ENCODE measurements at regions not wholly inside any gene's neighbourhood (a gene's known extent, or its start where the extent isn't known, plus 50 kb on each side); places are given as distances from the start of the nearest gene placed in this dataset.

DNA sequence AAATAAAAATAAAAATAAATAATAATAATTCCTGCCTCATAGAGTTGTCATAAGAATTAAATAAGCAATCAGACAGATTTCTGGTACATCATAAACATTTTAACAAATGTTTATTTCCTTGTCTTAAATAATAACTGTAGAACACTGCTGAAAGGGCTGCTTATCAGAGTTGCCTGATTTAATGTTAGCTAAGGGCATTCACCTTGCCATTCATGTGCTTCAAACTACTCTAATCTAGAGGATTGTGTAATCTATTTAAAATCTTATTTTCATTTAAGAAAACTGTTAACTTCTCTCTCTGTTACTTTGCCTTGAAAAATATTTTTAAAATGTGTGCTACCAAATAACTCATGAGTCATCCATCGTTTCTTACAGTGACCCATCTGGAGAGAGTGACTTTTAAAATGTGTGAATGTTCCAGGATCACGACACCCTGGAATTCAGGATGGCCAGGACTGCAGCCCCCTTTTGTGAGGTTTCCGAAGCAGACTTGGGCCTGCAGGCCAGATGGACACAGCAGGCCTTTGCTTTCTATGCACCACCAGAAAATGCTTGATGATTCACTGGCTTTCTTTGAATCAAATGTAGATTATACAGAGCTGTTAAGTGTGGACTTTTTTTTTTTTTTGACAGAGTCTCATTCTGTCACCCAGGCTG lies 109.1 kb upstream of the TNS3 start:
- no peak for DNase-seq

DNA sequence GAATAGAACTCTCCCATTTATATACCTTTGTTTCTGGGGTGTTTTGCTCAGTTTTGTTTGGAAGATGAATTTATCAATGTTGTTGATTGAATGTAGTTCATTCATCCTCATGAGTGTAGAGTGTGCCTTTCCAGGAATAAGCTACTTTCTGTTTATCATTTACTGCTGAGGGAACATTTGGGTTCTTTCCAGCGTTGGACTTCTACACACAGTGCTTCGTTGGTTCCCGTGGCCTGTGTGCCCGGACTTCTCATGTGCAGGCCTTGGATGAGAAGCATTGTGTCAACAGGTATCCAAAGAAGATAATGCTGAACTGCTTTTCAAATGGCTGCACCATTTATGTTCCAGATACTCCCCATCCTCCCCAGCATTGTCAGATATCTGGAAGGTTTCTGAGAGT lies 107.6 kb upstream of the TNS3 start:
- DNase-seq, result no peak

DNA sequence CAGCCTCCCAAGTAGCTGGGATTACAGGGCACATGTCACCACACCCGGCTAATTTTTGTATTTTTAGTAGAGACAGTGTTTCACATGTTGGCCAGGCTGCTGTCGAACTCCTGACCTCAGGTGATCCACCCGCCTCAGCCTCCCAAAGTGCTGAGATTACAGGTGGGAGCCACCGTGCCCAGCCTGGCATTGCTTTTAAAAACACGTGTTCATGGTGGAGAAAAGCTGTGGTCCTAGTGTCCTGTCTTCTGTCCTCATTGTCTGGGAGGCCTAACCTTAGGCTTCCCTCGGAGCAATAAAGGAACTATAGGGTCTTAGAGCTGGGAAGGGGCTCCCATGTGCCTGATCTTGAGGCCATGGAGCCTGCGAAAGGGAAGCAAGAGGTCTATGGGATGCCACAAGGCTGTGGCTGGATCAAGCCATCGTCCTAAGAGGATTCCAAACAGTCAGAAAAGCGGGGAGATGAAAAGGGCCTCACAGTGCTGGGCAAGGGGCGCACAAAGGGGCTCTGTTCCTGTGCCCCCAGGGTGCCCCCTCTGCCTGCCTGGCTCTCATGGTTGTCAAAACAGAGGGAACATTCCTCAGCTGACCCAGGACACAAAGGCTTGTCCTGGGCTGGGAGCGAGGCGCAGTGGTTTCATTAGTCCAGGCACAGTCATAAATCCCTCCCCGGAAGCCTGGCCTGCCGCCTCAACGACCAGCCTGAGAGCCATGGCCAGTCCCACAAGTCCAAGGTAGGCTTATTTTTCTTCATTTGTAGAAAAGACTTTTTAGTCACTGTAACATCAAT lies 106.6 kb upstream of the TNS3 start:
- DNase-seq, result no peak

DNA sequence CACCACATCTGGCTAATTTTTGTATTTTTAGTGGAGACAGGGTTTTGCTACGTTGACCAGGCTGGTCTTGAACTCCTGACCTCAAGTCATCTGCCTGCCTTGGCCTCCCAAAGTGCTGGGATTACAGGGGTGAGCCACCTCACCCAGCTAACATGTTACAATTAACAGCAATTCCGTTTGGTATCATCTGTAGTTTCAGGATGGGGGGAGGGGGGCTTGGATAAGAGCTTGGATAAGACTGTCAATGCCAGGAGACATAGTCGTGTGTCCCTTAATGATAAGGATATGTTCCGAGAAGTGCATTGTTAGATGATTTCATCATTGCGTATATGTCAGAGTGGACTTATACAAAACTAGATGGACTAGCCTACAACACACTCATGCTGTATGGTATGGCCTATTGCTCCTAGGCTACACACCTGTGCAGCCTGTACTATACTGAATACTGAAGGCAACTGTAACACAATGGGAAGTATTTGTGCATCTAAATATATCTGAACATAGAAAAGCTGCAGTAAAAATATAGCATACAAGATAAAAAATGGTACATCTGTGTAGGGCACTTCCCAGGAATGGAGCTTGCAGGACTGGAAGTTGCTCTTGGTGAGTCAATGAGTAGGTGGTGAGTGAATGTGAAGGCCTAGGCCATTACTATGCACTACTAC lies 103.9 kb upstream of the TNS3 start:
- no peak for DNase-seq

DNA sequence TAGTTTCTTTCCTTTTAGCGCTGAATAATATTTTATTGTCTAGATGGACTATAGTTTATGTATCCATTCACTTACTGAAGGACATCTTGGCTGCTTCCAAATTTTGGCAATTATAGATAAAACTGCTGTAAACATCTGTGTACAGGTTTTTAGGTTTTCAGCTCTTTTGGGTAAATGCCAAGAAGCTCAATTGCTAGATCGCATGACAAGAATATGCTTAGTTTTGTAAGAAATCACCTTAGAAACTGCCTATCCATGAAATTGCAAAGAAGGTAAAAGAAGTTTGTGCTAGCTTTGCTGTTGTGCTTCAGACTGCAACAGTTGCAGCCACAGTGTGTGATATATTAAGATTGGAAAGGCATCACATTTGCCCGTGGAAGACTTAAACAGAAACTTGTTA lies 103.2 kb upstream of the TNS3 start:
- DNase-seq, result no peak

DNA sequence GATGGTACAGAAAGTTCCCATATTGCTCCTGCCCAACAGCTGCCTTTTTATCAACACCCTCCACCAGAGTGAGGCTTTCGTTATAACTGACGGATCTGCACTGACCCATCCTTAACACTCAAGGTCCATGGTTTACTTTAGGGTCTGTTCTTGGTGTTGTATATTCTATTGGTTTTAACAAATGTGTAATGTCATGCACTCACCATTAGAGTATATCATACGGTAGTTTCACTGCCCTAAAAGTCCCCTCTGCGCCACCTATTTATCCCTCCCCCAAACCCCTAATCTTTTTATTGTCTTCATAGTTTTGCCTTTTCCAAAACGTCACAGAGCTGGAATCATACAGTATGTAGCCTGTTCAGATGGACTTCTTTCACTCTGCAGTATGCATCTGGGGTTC lies 102.8 kb upstream of the TNS3 start:
- no peak for DNase-seq

DNA sequence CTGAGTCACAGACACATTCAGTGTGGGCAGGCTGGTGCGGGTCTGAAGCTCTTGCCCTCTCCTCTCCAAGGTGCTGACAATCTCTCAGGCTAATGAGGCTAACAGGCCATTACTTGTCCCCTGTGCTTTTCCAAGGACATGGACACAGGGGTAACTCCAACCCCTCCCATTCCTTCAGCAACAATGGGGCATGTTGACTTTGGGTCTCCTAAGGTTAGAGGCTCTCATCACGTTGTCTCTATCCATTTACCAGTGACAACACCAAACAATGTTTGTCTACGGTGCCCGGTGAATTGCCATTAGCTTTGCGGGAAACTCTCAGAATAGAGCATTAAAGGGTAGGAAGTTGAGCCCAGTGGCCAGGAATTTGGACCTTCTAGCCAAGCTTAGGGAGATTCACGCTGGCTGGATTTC lies 101.6 kb upstream of the TNS3 start:
- DNase-seq, result no peak

DNA sequence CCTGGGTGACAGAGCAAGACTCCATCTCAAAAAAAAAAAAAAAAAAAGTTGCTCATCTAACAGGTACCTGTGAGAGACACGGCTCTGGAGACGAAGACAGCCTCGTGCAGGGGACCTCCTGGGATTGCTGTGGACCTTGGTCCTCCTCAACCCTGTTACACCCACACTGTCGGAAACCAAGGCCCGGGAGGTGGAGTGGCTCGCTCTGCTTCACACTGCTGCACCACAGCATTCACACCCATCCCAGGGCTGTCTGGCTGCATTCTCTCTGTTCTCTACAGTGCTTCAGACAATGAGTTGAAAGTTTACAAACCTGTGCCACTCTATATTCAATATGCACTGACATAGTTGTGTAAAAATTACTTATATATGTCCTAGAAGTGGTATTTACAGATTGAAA lies 101.0 kb upstream of the TNS3 start:
- no peak for DNase-seq

DNA sequence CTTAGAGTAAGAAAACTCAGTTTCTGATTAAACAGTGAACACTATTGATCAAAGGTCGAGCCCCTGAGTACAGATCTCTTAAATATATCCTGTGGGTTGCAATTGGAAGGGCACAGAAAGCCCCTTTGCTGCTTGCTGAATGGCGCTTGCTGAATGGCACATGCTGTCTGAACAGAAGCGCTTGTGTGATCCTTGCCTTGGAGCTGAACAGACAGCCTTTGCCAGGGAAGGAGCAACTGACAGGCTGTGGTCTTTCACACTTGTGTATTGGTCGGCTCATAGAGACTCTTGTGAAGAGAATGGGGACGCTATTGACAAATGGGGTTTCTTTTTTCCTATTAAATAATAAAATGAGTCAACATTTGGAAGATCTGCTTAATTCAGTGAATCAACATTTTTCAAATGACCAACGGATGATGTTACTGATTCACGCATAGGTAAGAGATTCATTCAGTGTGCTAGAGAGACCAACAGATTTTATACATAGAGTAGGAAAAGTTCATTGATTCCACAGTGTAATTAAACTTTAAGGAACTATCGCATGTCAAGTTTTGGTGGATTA lies 99.4 kb upstream of the TNS3 start:
- no peak for DNase-seq

DNA sequence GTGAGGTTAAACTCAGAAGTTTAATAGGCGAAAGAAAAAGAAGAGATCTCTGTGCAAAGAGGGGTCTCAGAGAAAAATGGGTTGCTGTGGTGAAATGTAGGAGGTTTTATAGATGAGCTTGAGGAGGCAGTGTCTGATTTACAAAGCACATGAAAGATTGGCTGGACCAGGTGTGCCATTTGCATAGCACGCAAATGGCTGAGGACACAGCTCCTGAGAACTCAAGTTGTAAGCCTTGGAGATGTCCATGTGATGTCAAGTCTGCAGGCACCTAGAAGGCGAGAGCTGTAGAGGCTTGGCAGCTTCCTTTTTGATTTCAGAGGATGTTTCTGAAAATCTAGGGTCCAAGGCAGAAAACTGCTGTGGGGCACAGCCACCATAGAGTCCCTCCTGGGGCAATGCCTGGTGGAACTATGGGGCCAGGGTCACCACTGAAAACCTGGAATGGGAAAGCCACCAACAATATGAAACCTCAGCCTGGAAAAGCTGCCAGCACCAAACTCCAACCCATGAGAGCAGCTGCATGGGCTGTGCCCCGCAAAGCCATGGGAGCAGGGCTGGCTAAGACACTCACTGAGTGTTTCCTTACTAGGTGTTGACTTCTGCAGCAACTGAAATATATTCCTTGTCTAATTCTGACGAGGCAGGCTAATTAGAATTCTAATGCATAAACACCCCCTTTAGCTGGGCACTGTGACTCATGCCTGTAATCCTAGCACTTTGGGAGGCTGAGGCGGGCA lies 96.9 kb upstream of the TNS3 start:
- DNase-seq, result no peak

DNA sequence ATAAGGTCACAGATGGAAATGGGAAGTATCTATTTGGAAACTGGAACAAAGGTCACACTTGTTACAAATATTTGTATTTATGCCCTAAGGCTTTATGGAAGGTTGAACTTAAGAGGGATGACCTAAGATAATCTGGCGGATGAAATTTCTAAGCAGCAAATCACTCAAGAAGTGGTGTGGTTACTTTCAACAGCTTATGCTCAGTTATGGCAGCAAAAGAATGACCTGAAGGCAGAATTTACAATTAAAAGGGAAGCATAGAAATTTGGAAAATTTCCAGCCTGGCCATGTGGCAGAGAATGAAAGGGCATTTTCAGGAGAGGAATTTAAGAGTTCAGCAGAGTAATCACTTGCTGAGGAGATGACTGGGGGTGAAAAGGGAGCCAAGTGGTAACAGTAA lies 95.8 kb upstream of the TNS3 start:
- no peak for DNase-seq

DNA sequence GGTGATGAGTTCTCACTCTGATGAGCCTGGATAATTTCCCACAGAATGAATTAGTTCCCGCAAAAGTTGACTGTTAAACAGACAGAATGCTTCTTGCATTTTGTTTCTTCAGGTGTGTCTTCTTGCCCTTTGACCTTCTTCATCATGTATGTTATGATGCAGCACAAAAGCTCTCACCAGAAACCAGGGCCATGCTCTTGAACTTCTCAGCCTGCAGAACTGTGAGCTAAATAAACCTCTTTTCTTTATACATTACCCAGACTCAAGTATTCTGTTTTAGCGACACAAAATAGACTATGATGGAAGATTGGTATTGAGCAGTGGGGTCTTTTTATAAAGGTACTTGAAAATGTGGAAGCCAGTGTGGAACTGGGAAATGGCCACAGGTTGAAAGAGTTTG lies 95.2 kb upstream of the TNS3 start:
- DNase-seq, result no peak

DNA sequence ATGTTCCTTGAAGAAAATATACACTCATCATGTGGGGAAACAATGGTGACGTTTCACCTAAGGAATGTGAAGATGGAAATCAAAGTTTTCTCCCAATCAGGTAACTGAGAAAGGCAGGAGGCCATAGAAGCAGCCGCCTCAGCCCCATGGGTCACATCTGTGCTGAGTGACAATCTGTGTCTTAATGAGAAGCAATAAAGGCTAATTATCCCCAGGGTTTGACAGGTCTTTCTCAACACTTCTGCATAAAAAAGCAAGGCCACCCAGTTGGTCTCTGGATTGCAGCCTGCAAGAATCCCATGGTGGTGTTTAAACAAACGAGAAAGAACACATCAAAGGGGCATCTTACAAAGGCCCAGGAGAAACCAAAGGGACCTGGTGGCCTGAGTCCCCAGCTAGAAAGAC lies 91.1 kb upstream of the TNS3 start:
- no peak for DNase-seq

DNA sequence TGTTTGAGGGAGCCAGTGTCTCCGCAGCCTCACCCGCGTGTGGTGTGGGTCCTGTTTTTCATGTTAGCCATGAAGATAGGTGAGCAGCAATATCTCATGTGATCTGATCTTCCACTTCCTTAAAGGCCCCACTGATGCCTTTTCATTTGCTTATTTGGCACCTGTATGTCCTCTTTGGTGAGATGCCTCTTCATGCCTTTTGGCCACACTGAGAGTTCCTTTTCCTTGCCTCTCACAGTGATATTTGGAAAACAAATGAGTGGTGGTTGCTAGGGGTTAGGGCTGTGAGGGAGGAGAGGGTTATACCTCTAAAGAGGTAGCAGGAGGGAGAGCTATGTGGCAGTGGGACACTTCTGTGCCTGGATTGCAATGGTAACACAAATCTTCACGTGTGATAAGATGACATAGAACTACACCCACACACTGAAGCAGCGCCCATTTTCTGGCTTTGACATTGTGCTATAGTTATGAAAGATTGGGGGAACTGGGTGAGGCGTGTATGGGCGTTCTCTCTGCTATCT lies 90.4 kb upstream of the TNS3 start:
- no peak for DNase-seq

DNA sequence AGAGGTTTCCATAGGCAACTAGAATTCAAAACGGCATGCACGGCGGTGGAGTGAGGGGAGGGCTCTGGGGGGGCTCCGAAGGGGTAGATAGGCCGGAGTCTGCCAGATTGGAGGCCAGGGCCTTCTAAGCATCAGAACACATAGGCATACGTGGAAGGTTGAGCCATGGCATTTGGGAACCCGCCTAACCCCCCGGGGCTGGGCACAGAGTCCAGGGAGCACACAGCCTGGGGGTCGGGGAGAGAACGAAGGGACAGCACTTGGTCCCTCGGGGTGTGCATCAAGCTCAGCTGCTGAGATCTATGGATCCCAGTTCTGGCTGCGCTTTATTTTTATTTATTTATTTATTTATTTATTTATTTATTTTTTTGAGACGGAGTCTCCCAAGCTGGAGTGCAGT lies 89.4 kb upstream of the TNS3 start:
- no peak for DNase-seq

DNA sequence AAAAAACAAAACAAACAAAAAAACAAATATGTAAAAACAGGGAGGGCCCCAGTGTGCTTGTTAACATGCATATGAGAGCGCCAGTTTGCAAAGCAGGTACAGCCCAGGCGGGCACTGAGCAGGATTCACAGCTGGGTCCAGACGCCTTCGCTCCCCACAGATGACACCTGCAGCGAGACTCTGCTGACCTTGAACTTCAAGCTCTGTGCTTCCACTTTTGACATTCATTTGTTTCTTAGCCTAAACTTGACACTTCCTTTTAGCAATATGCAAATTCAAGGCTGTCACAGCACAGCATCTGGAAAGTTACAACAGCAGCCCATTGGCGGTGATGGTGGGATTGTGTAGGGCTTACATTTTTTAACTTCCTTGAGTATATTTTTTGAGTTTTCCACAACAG lies 88.8 kb upstream of the TNS3 start:
- DNase-seq, result no peak

DNA sequence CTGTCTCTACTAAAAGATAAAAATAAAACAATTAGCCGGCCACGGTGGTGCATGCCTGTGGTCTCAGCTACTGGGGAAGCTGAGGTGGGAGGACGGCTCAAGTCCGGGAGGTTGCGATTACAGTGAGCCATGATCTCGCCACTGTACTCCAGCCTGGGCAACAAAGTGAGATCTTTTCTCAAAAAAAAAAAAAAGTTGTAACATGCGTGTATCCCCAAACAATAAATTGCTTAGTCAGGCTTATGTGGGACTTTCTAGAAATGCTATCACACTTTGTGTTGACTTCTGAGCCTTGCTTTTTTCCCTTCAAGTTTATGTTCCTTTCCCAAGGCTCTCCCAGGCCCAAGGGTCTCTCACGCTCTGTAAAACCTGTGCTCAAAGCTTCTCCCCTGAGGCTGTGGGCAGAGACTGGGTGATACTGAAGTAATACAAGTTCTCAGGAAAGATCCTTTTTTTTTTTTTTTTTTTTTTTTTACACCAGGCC lies 88.0 kb upstream of the TNS3 start:
- DNase-seq, result no peak

DNA sequence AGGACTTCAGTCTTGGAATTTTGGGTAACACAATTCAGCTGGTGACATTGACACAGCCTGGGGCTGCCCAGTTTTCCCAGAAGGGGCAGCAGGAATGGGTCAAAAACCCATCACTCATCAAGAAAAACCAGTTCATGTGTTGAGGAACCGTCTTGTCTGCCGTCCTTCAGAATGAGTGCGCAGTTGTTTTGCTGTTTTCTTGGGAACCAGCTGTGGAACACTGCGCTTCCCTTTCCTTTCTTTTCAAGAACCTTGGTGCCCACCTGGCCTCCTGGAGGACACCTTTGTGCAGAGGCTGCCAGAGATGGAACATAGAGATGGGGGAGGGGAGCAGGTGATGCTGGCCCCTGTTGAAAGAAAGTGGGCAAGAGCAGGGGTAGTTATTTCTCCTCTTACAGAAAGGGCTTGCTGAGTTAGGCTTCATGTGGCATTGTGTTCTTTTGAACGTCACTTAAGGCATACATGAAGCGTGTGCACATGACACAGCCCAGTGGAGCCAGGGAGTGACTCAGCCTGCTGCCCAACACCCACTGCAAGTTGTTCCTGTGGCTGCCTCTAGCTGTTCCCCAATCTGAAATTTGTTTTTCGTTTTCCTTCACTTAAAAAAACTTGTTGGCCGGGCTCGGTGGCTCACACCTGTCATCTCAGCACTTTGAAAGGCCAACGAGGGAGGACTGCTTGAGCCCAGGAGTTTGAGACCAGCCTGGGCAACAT lies 87.4 kb upstream of the TNS3 start:
- DNase-seq, result no peak

DNA sequence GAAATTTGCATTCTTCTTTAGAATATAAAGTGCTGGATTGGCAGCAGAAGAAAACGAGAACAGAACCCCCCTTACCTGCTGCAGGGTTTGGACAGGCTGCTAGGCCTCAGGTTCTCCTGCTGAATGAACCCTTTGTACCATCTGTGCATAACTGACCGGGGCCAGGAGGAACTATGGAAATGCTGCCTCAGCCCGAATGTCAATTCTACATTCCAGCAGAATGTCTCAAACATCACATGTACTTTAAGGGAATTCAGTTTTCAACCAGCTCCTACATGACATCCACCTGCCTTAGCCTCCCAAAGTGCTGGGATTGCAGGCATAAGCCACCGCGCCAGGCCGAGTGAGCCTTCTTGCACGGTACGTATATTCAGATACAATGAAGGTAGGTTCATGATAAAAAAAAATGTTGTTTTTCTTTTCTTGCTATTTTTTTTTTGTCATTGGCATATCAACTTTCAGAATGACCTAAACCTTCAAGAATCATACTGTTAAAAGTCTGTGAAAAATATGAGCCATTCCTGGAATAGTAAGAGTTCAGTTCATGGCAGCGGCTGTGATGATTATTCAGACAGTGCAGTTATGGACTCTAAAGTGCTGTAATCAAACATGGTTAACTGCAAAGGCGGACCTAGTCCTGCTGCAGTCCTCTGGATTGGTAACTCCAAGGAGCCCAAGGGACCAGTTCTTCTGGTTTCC lies 84.4 kb upstream of the TNS3 start:
- DNase-seq, result no peak

DNA sequence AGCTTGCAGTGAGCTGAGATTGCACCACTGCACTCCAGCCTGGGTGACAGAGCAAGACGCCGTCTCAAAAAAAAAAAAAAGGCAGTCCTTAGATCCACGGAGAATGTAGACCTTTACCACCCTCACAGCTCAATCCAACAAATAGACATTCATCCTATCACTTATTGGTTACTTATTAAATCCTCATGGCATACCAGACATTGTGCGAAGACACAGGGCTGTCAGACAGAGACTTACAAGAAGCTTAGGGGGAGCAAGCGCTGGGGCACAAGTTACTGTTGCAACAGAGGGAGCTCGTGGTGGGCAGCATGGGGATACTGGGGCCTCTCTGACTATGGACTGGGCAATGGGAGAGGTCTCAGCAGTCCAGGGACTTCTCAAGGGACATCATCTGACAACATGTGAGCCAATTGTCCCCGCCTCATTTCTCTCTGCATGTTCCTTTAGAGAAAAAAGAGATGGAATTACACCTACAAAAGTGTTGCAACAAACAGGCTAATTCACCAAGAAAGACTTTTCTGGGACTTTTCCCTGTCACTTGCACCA lies 82.8 kb upstream of the TNS3 start:
- DNase-seq, result no peak

DNA sequence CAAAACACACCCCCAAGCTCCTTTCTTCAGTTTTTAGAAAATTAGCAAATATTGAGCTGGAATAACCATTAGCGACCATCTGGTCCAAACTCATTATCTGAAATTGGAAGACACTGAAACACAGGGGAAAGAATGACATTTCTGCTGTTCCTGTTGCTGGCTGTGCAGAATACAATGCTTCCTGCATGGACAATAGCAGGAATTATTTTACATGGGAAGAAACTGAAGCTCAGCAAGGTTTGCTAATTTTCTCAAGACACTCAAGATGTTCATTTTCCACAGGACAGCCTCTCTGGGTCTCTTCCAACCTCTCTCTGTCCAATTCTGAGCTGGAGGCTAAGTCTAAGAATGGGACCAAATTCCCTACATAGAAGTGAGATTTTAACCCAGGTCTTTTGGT lies 81.9 kb upstream of the TNS3 start:
- no peak for DNase-seq

Data from T-helper 1 cell (primary cell).